HFFc6 (cell line): ENCODE measurements at regions not wholly inside any gene's neighbourhood (a gene's known extent, or its start where the extent isn't known, plus 50 kb on each side); places are given as distances from the start of the nearest gene placed in this dataset.

ENCODE experiments used
- DNase-seq: peaks from one replicate; pipeline ENCODE4 v3.0.0-alpha.2; 2018
- H3K27ac Mint-ChIP-seq: 2 replicates; pipeline ENCODE4 v1.8.0; 2020; ENCODE audit warnings: mild to moderate bottlenecking, mixed read lengths
- H3K27me3 Mint-ChIP-seq: 2 replicates; pipeline ENCODE4 v1.8.0; 2021; ENCODE audit warnings: mild to moderate bottlenecking, moderate library complexity, mixed read lengths; ENCODE audit not compliant: insufficient read depth
- H3K36me3 Mint-ChIP-seq: 2 replicates; pipeline ENCODE4 v1.8.0; 2021; ENCODE audit warnings: low read depth, mixed read lengths
- H3K4me1 Mint-ChIP-seq: 2 replicates; pipeline ENCODE4 v1.8.0; 2020; ENCODE audit warnings: low read depth, mixed read lengths
- H3K4me3 Mint-ChIP-seq: 2 replicates; pipeline ENCODE4 v1.8.0; 2020; ENCODE audit warnings: mild to moderate bottlenecking, moderate library complexity, mixed read lengths
- H3K9me3 Mint-ChIP-seq: 2 replicates; pipeline ENCODE4 v1.8.0; 2020; ENCODE audit warnings: mild to moderate bottlenecking, mixed read lengths
- TF ChIP-seq, protein P1 (sequence below): fragments of 200-600 bp; sonication (generic); IDR thresholded peaks from 2 replicates; pipeline ENCODE4 v1.5.0; 2021; ENCODE audit warnings: antibody characterized with exemption, mild to moderate bottlenecking

DNA sequence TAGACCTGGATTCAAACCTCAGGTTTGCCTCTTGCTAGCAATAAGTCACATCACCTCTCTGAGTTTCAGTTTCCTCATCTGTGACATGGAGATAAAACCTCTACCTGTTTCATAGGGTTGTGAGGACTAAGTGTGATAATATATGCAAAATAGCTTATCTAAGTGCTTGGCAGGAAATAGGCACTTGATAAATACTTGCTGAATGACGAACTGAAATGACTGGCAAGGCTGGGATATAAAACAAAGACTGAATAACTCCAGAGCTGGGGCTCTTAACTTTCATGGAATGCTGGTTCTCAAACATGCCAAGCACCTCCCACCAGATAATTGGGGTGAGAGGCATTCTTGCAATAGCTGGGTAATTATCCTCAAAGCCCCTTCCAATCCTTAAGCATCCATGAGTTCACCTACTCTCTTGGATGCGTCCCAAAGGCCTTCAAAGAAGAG lies 87.6 kb downstream of the ADRB2 start:
- Mint-ChIP-seq H3K27ac (peak overlapping the region; percentile 94), H3K36me3 (no peaks in the 10 kb centered on the region)

DNA sequence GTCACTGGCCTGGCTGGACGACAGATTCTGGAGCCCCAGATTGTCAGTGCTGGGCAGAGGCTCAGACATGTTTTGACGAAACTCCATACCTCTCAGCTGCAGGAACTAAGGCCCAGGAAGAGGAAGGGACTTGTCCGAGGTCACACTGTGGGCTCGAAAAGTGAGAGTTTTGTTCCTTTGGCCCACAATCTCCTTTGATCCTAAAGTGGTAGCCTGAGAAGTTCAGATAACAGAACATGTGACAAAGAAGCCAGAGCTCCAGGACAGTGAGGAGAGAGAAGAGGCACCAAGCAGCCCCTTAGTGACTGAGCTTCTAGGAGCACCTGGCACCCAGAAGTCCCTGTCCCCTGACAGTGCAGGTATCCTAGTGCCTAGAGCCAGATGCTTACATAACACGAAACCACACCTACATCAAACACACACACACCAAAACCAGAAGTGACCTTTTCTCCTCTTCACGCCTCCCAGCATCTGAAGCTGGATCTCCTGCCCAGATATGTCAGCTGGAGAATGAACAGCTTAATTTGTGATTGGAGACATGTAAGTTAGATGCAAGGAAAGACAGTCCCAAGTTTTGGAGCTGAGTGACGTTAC lies 88.9 kb downstream of the ADRB2 start:
- Mint-ChIP-seq H3K27ac (peak overlapping the region; percentile 94), H3K4me3 (0 out of 2 replicates have a peak overlapping the region, but pooled peaks have one; percentile 82)

More for the DNA sequence above, 87.6 kb downstream of the ADRB2 start:
- TF ChIP-seq, protein P1, sequence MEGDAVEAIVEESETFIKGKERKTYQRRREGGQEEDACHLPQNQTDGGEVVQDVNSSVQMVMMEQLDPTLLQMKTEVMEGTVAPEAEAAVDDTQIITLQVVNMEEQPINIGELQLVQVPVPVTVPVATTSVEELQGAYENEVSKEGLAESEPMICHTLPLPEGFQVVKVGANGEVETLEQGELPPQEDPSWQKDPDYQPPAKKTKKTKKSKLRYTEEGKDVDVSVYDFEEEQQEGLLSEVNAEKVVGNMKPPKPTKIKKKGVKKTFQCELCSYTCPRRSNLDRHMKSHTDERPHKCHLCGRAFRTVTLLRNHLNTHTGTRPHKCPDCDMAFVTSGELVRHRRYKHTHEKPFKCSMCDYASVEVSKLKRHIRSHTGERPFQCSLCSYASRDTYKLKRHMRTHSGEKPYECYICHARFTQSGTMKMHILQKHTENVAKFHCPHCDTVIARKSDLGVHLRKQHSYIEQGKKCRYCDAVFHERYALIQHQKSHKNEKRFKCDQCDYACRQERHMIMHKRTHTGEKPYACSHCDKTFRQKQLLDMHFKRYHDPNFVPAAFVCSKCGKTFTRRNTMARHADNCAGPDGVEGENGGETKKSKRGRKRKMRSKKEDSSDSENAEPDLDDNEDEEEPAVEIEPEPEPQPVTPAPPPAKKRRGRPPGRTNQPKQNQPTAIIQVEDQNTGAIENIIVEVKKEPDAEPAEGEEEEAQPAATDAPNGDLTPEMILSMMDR: no peak
- Mint-ChIP-seq H3K9me3 (no peaks in the 10 kb centered on the region), H3K4me3 (peak overlapping the region; percentile 82), H3K27me3 (no peaks in the 10 kb centered on the region), H3K4me1 (peaks cover 82% of the 10 kb centered on the region)
- peak; percentile 89 for DNase-seq

DNA sequence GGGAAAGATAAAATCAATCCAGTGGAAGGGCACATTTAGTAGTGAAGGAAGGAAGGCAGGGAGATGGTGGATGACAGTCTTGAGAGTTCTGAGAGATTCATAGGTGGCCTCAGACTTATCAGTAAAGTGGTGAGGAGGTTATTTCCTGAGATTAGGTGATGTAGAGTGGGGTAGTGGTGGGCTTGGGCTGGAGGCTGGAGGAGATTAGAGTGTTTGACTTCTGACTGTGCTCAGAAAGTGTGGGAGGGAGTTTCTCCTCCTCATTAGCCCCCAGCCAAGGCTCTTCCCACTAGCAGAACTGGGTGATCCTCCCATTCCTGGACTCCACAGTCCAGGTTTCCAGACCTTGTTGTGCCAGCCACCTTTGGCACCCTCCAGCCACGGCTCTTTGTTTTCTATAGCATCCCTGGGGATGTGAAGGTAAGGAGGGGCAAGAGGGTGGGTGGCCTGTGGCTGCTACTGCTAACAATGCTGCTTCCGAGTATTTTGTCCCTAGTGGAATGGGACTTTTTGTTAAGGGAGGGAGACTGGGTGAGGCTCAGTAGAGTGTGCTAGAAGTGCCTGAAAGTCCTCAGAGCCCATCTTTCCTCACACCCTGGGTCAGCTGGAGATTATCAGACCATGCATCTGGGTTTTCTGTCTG lies 94.4 kb downstream of the ADRB2 start:
- TF ChIP-seq, protein P1: no peak

More for the DNA sequence above, 88.9 kb downstream of the ADRB2 start:
- no peaks in the 10 kb centered on the region for H3K9me3 Mint-ChIP-seq
- peaks cover 69% of the 10 kb centered on the region for H3K4me1 Mint-ChIP-seq
- H3K36me3 Mint-ChIP-seq: no peaks in the 10 kb centered on the region
- DNase-seq: no peak
- H3K27me3 Mint-ChIP-seq: no peaks in the 10 kb centered on the region
- TF ChIP-seq, protein P1: no peak

DNA sequence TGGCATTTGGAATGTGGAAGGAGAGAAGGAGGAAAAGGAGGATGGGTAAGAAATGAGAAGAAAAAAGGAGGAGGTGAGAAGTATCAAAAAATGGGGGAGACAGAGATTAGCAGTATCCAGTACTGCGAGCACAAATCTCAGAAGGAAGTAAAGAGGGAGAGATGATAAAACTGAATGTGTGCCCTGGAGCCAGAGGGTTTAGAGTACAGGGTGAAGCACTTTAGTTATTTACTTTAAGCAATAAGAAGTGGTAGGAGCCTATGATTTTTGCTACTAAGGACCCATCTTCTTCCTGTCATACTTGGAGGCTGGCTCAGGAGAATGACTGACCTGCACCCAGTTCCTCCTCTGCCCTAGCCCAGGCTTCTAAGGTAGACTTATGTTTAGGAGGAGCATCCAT lies 94.9 kb downstream of the ADRB2 start:
- Mint-ChIP-seq H3K27ac (peak overlapping the region; percentile 7; the same call in 1 of the 2 replicates), H3K4me1 (peaks cover 28% of the 10 kb centered on the region), H3K27me3 (no peaks in the 10 kb centered on the region), H3K36me3 (no peaks in the 10 kb centered on the region), H3K9me3 (no peaks in the 10 kb centered on the region), H3K4me3 (no peak overlapping the region)
- no peak for DNase-seq
- TF ChIP-seq, protein P1: no peak

More for the DNA sequence above, 94.4 kb downstream of the ADRB2 start:
- DNase-seq: no peak
- Mint-ChIP-seq H3K4me1 (peaks cover 34% of the 10 kb centered on the region), H3K27ac (peak overlapping the region; percentile 7; the same call in 1 of the 2 replicates), H3K27me3 (no peaks in the 10 kb centered on the region), H3K9me3 (no peaks in the 10 kb centered on the region), H3K4me3 (no peak overlapping the region), H3K36me3 (no peaks in the 10 kb centered on the region)

DNA sequence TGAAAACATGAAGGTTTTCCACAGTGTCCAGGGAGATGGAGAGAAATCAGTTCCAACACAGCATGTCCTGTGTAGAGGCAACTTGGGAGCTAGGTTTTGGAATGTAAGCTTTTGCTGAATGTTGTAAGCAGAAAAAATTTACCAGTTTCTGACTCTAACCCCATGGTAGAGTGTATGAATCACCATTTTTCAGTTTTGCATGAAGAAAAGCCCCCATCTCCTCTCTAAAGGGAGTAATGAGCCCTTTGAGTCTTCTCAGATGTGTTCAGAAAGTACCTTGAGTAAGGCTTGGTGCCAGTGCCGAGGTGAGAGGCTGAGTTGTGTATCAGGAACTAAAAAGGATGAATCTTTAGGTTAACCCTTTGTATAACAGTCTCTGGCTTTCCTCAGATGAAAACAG lies 96.2 kb downstream of the ADRB2 start:
- TF ChIP-seq, protein P1: no peak
- no peak for DNase-seq
- peaks cover 28% of the 10 kb centered on the region for H3K4me1 Mint-ChIP-seq
- H3K27me3 Mint-ChIP-seq: no peaks in the 10 kb centered on the region
- no peaks in the 10 kb centered on the region for H3K9me3 Mint-ChIP-seq
- no peaks in the 10 kb centered on the region for H3K36me3 Mint-ChIP-seq
- no peak overlapping the region for H3K27ac Mint-ChIP-seq
- H3K4me3 Mint-ChIP-seq: no peak overlapping the region
